GM18505 (cell line): ENCODE measurements at regions not wholly inside any gene's neighbourhood (a gene's known extent, or its start where the extent isn't known, plus 50 kb on each side); places are given as distances from the start of the nearest gene placed in this dataset.

ENCODE experiments used
- ATAC-seq: cut with Tn5 transposase; IDR thresholded peaks from one replicate; pipeline ENCODE4 v1.9.1; 2021; ENCODE audit not compliant: unreplicated experiment
- POLR2A ChIP-seq: IDR thresholded peaks from 4 replicates; pipeline ENCODE4 v1.6.1; 2011; ENCODE audit warnings: borderline replicate concordance; ENCODE audit not compliant: insufficient read depth, insufficient read length; ENCODE audit errors: extremely low read depth

- ATAC-seq: no peak
- TF ChIP-seq POLR2A: no peak
These were observed 563.4 kb downstream of the TUSC7 start for GRCh38 chr3:117272876-117273523.

DNA sequence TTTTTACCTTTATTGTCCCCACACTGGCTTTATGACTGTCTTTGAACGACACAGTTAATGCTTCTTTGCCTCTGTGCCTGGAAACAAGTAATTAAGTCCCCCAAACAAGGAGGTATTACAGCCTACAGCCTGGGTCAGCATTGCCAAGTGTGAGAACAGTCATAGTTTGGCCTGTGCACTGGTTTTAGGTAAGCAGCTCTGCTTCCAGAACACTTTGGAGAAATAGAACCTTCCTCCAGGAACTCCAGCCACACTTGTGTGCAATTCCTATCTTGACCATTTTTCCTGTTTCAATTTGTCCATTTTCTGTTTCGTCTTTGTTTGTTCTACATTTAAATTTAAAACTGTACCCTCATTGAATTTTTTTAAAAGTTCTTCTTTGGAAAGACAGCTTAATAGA, 568.2 kb downstream of the TUSC7 start:
- ATAC-seq: no peak
- TF ChIP-seq POLR2A: no peak

DNA sequence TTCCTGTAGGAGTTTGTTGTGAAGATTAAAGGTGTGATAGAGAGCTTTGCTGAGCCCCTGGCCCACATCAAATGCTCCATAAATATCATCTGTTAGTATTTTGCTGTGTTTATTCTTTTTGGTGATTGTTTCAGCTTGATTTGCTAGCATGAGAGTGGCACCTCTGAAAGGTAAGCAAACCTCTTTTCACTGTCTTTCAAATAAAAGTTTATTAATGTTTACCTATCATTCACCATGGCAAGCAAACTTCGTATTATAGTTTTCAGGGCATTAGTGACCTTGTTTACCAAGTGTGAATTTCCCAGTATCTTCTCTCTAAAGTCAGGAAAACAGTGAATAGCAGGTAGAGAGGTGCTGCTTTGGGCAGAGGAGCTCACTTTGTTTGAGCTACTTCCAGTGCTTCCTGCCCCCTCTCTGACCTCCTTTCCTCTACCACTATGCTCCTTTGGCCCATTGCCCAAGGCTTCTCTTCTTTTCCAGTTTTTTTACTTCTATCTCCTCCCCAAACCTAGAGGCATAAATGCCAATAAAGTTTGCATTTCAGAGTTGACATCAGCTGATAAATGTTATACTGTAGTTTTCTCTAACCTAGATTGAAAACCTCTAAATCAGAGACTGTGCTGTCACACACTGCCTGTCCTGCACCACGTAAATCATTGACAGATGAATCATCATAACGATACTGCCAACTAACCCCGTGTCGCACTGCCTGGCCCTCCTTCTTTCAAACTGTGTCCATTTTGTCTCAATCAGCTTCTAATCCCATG, 569.0 kb downstream of the TUSC7 start:
- ATAC-seq: peak; percentile 98
- no peak for TF ChIP-seq POLR2A

DNA sequence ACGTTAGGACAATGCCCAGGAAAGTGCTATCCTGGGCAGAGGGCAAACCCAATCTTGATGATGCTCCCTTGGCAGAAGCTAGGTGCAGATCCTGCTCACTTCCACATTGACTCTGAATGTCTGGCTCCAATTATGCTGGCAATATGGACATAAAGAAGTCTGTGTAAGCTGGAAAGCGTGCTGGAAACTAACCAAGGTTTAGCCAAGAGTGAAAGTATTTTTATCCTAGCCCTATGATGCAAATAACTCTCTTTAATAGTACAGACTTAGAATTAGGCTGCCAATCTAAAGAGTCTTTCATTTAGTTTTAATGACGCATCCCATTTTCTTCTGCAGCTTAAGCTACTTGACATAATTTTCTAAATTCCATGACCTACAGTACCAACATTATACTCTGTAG, 571.8 kb downstream of the TUSC7 start:
- no peak for TF ChIP-seq POLR2A
- no peak for ATAC-seq

- no peak for TF ChIP-seq POLR2A
- ATAC-seq: no peak
These were observed 573.0 kb downstream of the TUSC7 start for GRCh38 chr3:117282566-117282965.

GRCh38 chr3:117285737-117286136, 576.2 kb downstream of the TUSC7 start:
- TF ChIP-seq POLR2A: no peak
- ATAC-seq: no peak

- no peak for ATAC-seq
- no peak for TF ChIP-seq POLR2A
These were observed 576.9 kb downstream of the TUSC7 start for GRCh38 chr3:117286488-117286887.

GRCh38 chr3:117287602-117288001, 578.0 kb downstream of the TUSC7 start:
- ATAC-seq: no peak
- no peak for TF ChIP-seq POLR2A

DNA sequence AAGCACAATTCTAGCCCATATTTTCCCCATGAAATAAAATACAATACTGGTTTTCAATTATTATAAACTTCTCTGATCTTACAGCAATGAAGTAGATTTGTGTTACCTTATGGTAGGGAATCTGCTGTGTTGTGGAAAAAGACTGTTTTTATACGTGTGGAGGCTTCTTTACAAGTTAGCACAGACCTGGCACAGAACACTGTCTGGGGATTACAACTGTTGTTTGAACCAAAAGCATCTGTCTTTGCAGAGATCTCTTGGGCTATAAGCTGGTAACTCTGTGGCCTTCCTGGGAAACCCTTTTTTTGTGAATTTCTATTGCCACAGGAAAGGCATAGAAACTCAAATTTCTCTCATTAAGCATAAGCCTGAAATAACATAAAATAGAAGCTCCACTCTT, 581.9 kb downstream of the TUSC7 start:
- no peak for ATAC-seq
- no peak for TF ChIP-seq POLR2A

- no peak for ATAC-seq
- TF ChIP-seq POLR2A: no peak
These were observed 587.5 kb downstream of the TUSC7 start for GRCh38 chr3:117297065-117297464.

DNA sequence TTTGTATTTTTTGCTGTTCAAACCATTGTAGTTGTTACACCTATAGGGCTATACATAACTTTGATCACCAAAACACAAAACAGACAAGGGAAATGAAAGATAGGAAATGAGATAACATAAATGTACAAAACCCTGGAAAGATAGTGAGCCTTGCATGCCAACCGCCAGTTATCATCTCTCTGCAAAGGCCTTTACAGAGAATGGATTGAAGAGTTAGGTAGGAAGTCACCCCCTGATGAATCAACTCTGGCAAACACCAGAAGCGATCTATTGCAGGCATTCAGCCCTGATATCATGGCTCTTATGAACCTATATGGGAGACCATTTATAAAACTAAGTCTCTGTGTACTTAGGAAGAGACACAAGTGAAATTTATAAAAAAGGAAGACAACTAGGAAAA, 588.0 kb downstream of the TUSC7 start:
- TF ChIP-seq POLR2A: no peak
- no peak for ATAC-seq

GRCh38 chr3:117298273-117298672, 588.7 kb downstream of the TUSC7 start:
- TF ChIP-seq POLR2A: no peak
- ATAC-seq: no peak

GRCh38 chr3:117302428-117302827, 592.8 kb downstream of the TUSC7 start:
- no peak for ATAC-seq
- no peak for TF ChIP-seq POLR2A

DNA sequence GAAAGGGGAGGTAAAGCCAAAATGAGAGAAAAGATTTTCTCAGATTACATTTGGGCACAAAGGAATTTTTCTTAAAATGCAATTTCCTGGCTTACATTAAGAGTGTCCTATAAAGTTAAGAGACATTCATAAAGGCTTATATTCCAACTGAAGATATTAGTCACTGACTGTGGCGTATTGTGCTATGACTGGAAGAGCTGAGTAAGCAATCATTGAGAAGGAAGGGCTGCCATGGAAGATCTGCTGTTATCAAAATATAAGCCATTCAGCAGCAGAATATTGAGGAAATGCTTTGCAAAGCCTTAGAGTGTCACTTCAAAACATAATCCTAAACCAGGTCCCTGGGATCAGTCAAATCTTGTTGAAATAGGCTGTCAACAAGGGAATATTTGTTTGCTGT, 593.9 kb downstream of the TUSC7 start:
- no peak for ATAC-seq
- no peak for TF ChIP-seq POLR2A
